A549 (cell line): ENCODE measurements at regions not wholly inside any gene's neighbourhood (a gene's known extent, or its start where the extent isn't known, plus 50 kb on each side); places are given as distances from the start of the nearest gene placed in this dataset.

Experiments used
- CBX2 ChIP-seq: fragments of 200-600 bp; sonication (generic); IDR thresholded peaks from 2 replicates; pipeline ENCODE4 v1.6.1; 2016; ENCODE audit warnings: low read depth, mild to moderate bottlenecking, borderline replicate concordance
- EP300 ChIP-seq, 2 experiments: fragments of >200 bp; sonication (Bioruptor Twin); formaldehyde crosslinking; IDR thresholded peaks; 2 replicates in 1 of 2; 3 replicates in 1 of 2; pipeline ENCODE4 v1.6.1; 2016 to 2017
- POLR2AphosphoS2 ChIP-seq: conservative IDR thresholded peaks from 2 replicates; pipeline ENCODE4 v1.6.1; 2012; ENCODE audit warnings: low read length, improper control_type of control experiment, inconsistent platforms
- RAD21 ChIP-seq, 2 experiments: fragments of >200 bp in 1 of 2; sonication (Bioruptor Twin) in 1 of 2; formaldehyde crosslinking in 1 of 2; IDR thresholded peaks in 1 of 2; conservative IDR thresholded peaks in 1 of 2; 2 replicates in 1 of 2; 3 replicates in 1 of 2; pipeline ENCODE4 v1.6.1; 2012 to 2018; ENCODE audit warnings: inconsistent platforms in 1 of 2
- TF ChIP-seq, protein P1 (sequence below): fragments of 200-600 bp; sonication (generic); IDR thresholded peaks from 2 replicates; pipeline ENCODE4 v1.6.1; 2016; ENCODE audit warnings: antibody characterized with exemption, mild to moderate bottlenecking, moderate library complexity
- TF ChIP-seq, protein P2 (sequence below): fragments of >200 bp; sonication (Bioruptor Twin); formaldehyde crosslinking; IDR thresholded peaks from 3 replicates; pipeline ENCODE4 v1.5.1; 2016
- TF ChIP-seq, protein P3 (sequence below): fragments of >200 bp; sonication (Bioruptor Twin); formaldehyde crosslinking; IDR thresholded peaks from 3 replicates; pipeline ENCODE4 v1.6.1; 2016
- TF ChIP-seq, protein P4 (sequence below): IDR thresholded peaks from 2 replicates; pipeline ENCODE4 v1.6.1; 2012

DNA sequence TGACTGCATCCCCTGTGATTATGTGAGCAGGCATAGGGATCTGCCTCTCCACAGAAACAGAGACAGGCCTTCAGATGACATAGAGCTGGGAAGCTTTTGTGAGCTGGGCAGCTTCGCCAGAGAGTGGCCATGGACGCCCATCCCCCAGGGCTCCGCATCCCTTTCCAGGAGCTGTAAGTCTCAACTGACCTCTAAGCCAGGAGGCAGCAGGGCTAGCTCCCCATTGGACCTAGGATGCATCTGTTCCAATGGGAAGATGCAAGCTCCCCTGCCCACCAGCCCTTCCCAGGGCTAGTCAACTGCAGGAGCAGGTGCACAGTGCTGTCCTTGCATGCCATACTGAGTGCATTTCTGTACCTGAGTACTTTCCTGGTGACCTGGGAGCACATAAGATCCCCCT, 663.6 kb downstream of the RNF144B start:
- TF ChIP-seq EP300 (IDR thresholded peaks at IDR 0.05) (no peak), POLR2AphosphoS2 (no peak), RAD21 (conservative IDR thresholded peaks at IDR 0.05 in 1 of 2, IDR thresholded peaks at IDR 0.05 in 1 of 2) (no peak), CBX2 (no peak)
- TF ChIP-seq, protein P1, sequence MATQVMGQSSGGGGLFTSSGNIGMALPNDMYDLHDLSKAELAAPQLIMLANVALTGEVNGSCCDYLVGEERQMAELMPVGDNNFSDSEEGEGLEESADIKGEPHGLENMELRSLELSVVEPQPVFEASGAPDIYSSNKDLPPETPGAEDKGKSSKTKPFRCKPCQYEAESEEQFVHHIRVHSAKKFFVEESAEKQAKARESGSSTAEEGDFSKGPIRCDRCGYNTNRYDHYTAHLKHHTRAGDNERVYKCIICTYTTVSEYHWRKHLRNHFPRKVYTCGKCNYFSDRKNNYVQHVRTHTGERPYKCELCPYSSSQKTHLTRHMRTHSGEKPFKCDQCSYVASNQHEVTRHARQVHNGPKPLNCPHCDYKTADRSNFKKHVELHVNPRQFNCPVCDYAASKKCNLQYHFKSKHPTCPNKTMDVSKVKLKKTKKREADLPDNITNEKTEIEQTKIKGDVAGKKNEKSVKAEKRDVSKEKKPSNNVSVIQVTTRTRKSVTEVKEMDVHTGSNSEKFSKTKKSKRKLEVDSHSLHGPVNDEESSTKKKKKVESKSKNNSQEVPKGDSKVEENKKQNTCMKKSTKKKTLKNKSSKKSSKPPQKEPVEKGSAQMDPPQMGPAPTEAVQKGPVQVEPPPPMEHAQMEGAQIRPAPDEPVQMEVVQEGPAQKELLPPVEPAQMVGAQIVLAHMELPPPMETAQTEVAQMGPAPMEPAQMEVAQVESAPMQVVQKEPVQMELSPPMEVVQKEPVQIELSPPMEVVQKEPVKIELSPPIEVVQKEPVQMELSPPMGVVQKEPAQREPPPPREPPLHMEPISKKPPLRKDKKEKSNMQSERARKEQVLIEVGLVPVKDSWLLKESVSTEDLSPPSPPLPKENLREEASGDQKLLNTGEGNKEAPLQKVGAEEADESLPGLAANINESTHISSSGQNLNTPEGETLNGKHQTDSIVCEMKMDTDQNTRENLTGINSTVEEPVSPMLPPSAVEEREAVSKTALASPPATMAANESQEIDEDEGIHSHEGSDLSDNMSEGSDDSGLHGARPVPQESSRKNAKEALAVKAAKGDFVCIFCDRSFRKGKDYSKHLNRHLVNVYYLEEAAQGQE: no peak
- TF ChIP-seq, protein P2, sequence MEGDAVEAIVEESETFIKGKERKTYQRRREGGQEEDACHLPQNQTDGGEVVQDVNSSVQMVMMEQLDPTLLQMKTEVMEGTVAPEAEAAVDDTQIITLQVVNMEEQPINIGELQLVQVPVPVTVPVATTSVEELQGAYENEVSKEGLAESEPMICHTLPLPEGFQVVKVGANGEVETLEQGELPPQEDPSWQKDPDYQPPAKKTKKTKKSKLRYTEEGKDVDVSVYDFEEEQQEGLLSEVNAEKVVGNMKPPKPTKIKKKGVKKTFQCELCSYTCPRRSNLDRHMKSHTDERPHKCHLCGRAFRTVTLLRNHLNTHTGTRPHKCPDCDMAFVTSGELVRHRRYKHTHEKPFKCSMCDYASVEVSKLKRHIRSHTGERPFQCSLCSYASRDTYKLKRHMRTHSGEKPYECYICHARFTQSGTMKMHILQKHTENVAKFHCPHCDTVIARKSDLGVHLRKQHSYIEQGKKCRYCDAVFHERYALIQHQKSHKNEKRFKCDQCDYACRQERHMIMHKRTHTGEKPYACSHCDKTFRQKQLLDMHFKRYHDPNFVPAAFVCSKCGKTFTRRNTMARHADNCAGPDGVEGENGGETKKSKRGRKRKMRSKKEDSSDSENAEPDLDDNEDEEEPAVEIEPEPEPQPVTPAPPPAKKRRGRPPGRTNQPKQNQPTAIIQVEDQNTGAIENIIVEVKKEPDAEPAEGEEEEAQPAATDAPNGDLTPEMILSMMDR: no peak
- TF ChIP-seq, protein P3, sequence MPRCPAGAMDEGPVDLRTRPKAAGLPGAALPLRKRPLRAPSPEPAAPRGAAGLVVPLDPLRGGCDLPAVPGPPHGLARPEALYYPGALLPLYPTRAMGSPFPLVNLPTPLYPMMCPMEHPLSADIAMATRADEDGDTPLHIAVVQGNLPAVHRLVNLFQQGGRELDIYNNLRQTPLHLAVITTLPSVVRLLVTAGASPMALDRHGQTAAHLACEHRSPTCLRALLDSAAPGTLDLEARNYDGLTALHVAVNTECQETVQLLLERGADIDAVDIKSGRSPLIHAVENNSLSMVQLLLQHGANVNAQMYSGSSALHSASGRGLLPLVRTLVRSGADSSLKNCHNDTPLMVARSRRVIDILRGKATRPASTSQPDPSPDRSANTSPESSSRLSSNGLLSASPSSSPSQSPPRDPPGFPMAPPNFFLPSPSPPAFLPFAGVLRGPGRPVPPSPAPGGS: no peak
- TF ChIP-seq, protein P4, sequence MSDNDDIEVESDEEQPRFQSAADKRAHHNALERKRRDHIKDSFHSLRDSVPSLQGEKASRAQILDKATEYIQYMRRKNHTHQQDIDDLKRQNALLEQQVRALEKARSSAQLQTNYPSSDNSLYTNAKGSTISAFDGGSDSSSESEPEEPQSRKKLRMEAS: no peak
